Left ventricle myocardium inferior (tissue), 1 donor: ENCODE measurements at regions not wholly inside any gene's neighbourhood (a gene's known extent, or its start where the extent isn't known, plus 50 kb on each side); places are given as distances from the start of the nearest gene placed in this dataset.

ENCODE experiments used
- DNase-seq: peaks from one replicate; pipeline ENCODE4 v3.0.0-alpha.2; 2020
- H3K27ac ChIP-seq: fragments of 200-600 bp; replicated peaks from 2 replicates; pipeline ENCODE4 v1.8.0; 2021
- H3K27me3 ChIP-seq: fragments of 200-600 bp; 2 replicates; pipeline ENCODE4 v1.8.0; 2021; ENCODE audit warnings: low read depth
- H3K36me3 ChIP-seq: fragments of 200-600 bp; 2 replicates; pipeline ENCODE4 v1.8.0; 2021
- H3K4me1 ChIP-seq: fragments of 200-600 bp; 2 replicates; pipeline ENCODE4 v1.8.0; 2021
- H3K4me3 ChIP-seq: fragments of 200-600 bp; 2 replicates; pipeline ENCODE4 v1.8.0; 2021; ENCODE audit warnings: mild to moderate bottlenecking, moderate library complexity
- H3K9me3 ChIP-seq: fragments of 200-600 bp; replicated peaks from 2 replicates; pipeline ENCODE4 v1.8.0; 2021
- CTCF ChIP-seq: fragments of 200-600 bp; IDR thresholded peaks from 2 replicates; pipeline ENCODE4 v1.8.0; 2021; ENCODE audit warnings: antibody characterized with exemption, mild to moderate bottlenecking, borderline replicate concordance
- intact Hi-C: fragments of 100-400 bp; cut with micrococcal nuclease; formaldehyde crosslinking; loops from one replicate; pipeline ENCODE4 v1.11.0; 2022
- donor health status: DM: no; HTN: yes; CAD: no; lungs with severe emphysema.

- no peak for DNase-seq
- H3K9me3 ChIP-seq, result no peaks in the 10 kb centered on the region
- H3K4me1 ChIP-seq, result no peaks in the 10 kb centered on the region
- H3K36me3 ChIP-seq, result no peaks in the 10 kb centered on the region
- intact Hi-C loops, result no loop called here
- H3K27ac ChIP-seq, result no peak overlapping the region
- TF ChIP-seq CTCF, result no peak
- H3K4me3 ChIP-seq, result no peak overlapping the region
- no peaks in the 10 kb centered on the region for H3K27me3 ChIP-seq
Observed at GRCh38 chr2:76083248-76083647, 372.5 kb upstream of the GCFC2 start.

- H3K27ac ChIP-seq, result no peak overlapping the region
- no peaks in the 10 kb centered on the region for H3K36me3 ChIP-seq
- H3K27me3 ChIP-seq, result no peaks in the 10 kb centered on the region
- no peak overlapping the region for H3K4me3 ChIP-seq
- no peaks in the 10 kb centered on the region for H3K4me1 ChIP-seq
- TF ChIP-seq CTCF, result no peak
- no peak for DNase-seq
- no peaks in the 10 kb centered on the region for H3K9me3 ChIP-seq
- intact Hi-C loops, result no loop called here
Observed at GRCh38 chr2:76082509-76082908, 371.8 kb upstream of the GCFC2 start.

GRCh38 chr2:76080154-76080553 is 369.4 kb upstream of the GCFC2 start:
- no peaks in the 10 kb centered on the region for H3K27me3 ChIP-seq
- H3K36me3 ChIP-seq, result no peaks in the 10 kb centered on the region
- no peak overlapping the region for H3K4me3 ChIP-seq
- no peaks in the 10 kb centered on the region for H3K9me3 ChIP-seq
- no peak overlapping the region for H3K27ac ChIP-seq
- TF ChIP-seq CTCF, result no peak
- no peak for DNase-seq
- intact Hi-C loops, result no loop called here
- no peaks in the 10 kb centered on the region for H3K4me1 ChIP-seq

GRCh38 chr2:76075126-76075525 is 364.4 kb upstream of the GCFC2 start:
- intact Hi-C loops, result no loop called here
- TF ChIP-seq CTCF, result no peak
- no peak overlapping the region for H3K27ac ChIP-seq
- no peaks in the 10 kb centered on the region for H3K27me3 ChIP-seq
- no peak overlapping the region for H3K4me3 ChIP-seq
- peaks cover 8% of the 10 kb centered on the region for H3K9me3 ChIP-seq
- DNase-seq, result no peak
- H3K36me3 ChIP-seq, result no peaks in the 10 kb centered on the region
- no peaks in the 10 kb centered on the region for H3K4me1 ChIP-seq

- H3K27me3 ChIP-seq, result no peaks in the 10 kb centered on the region
- no peak overlapping the region for H3K4me3 ChIP-seq
- no peak for TF ChIP-seq CTCF
- no peaks in the 10 kb centered on the region for H3K4me1 ChIP-seq
- no peak for DNase-seq
- H3K27ac ChIP-seq, result no peak overlapping the region
- peaks cover 16% of the 10 kb centered on the region for H3K9me3 ChIP-seq
- no peaks in the 10 kb centered on the region for H3K36me3 ChIP-seq
- intact Hi-C loops, result no loop called here
Observed at GRCh38 chr2:76073992-76074604, 363.4 kb upstream of the GCFC2 start.
